ENCODE measurements at regions not wholly inside any gene's neighbourhood (a gene's known extent, or its start where the extent isn't known, plus 50 kb on each side); places are given as distances from the start of the nearest gene placed in this dataset.
"Not testable (repeated sequence)": the region's sequence is repeated elsewhere in the genome, so short reads cannot be mapped to it uniquely, and the experiment has no call there.

GRCh38 chr6:21732032-21732730 lies 138.6 kb downstream of the SOX4 start:
- not testable (repeated sequence) for TF ChIP-seq CTCF (IDR thresholded peaks at IDR 0.05 in 8 of 11, conservative IDR thresholded peaks at IDR 0.05 in 3 of 11); POLR2AphosphoS5 (IDR thresholded peaks at IDR 0.05); POLR2A (IDR thresholded peaks at IDR 0.05)
